ENCODE measurements at regions not wholly inside any gene's neighbourhood (a gene's known extent, or its start where the extent isn't known, plus 50 kb on each side); places are given as distances from the start of the nearest gene placed in this dataset.

GRCh38 chr7:119665796-119666195, 607.2 kb upstream of the KCND2 start:
- H3K4me3 ChIP-seq (ENCODE audit: control insufficient read depth, low read depth, low read length) = no peak overlapping the region
- DNase-seq (ENCODE audit: low read depth) = peak; percentile 57
- TF ChIP-seq CTCF (conservative IDR thresholded peaks at IDR 0.05; ENCODE audit: control insufficient read depth, insufficient read depth, low read depth, low read length) = no peak

DNA sequence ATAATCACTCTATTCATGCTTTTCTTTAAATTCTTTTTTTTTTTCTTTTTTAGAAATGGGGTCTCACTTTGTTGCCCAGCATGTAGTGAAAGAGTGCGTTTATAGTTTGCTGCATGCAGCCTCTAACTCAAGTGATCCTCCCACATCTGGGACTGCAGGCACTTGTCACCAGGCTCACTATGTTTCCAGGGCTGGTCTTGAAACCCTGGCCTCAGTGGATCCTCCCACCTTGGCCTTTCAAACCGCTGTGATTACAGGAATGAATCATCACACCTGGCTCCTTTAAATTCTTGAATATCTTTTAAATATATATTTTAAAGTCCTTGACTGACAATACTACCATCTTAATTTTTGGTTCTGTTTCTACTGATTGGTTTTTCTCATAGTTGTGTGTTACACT, 591.6 kb upstream of the KCND2 start:
- DNase-seq (ENCODE audit: low read depth) = no peak

DNA sequence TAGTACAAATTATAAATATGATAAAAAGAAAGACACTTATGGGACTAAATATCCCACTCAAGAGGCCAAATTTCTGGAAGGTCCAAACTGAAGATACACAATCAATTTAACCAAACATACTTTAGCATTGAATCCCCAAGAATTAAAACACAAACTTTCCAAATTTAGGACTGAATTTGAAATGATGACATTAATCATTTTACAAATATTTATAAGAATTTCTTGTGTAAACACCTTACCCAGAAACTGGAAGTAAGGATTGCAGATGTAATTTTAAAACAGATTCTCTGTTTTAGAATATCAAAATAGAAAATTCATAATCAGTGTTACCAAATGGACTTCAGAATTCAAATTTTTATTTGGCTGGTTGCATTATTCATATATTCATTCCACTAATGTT, 588.2 kb upstream of the KCND2 start:
- no peak for TF ChIP-seq CTCF (conservative IDR thresholded peaks at IDR 0.05; ENCODE audit: control insufficient read depth, insufficient read depth, low read depth, low read length)
- H3K4me3 ChIP-seq (ENCODE audit: control insufficient read depth, low read depth, low read length) = no peak overlapping the region
- DNase-seq (ENCODE audit: low read depth) = no peak

More for the DNA sequence above, 591.6 kb upstream of the KCND2 start:
- TF ChIP-seq CTCF (conservative IDR thresholded peaks at IDR 0.05; ENCODE audit: control insufficient read depth, insufficient read depth, low read depth, low read length) = no peak
- H3K4me3 ChIP-seq (ENCODE audit: control insufficient read depth, low read depth, low read length) = no peak overlapping the region

- TF ChIP-seq CTCF (conservative IDR thresholded peaks at IDR 0.05; ENCODE audit: control insufficient read depth, insufficient read depth, low read depth, low read length) = no peak
- DNase-seq (ENCODE audit: low read depth) = no peak
- H3K4me3 ChIP-seq (ENCODE audit: control insufficient read depth, low read depth, low read length) = no peak overlapping the region
Observed at GRCh38 chr7:119685906-119686305, 587.1 kb upstream of the KCND2 start.

GRCh38 chr7:119688831-119689230, 584.1 kb upstream of the KCND2 start:
- H3K4me3 ChIP-seq (ENCODE audit: control insufficient read depth, low read depth, low read length) = no peak overlapping the region
- TF ChIP-seq CTCF (conservative IDR thresholded peaks at IDR 0.05; ENCODE audit: control insufficient read depth, insufficient read depth, low read depth, low read length) = no peak
- no peak for DNase-seq (ENCODE audit: low read depth)

GRCh38 chr7:119692541-119692940, 580.4 kb upstream of the KCND2 start:
- no peak for DNase-seq (ENCODE audit: low read depth)
- H3K4me3 ChIP-seq (ENCODE audit: control insufficient read depth, low read depth, low read length) = no peak overlapping the region
- no peak for TF ChIP-seq CTCF (conservative IDR thresholded peaks at IDR 0.05; ENCODE audit: control insufficient read depth, insufficient read depth, low read depth, low read length)

GRCh38 chr7:119694506-119694905, 578.5 kb upstream of the KCND2 start:
- no peak for DNase-seq (ENCODE audit: low read depth)
- no peak for TF ChIP-seq CTCF (conservative IDR thresholded peaks at IDR 0.05; ENCODE audit: control insufficient read depth, insufficient read depth, low read depth, low read length)
- H3K4me3 ChIP-seq (ENCODE audit: control insufficient read depth, low read depth, low read length) = no peak overlapping the region

All from fibroblast of mammary gland (primary cell).